HG03565 (cell line): ENCODE measurements at regions not wholly inside any gene's neighbourhood (a gene's known extent, or its start where the extent isn't known, plus 50 kb on each side); places are given as distances from the start of the nearest gene placed in this dataset.
"Not testable (repeated sequence)": the region's sequence is repeated elsewhere in the genome, so short reads cannot be mapped to it uniquely, and the experiment has no call there.

Experiments used
- ATAC-seq: cut with Tn5 transposase; IDR thresholded peaks from one replicate; pipeline ENCODE4 v1.9.1; 2021; ENCODE audit warnings: mild to moderate bottlenecking, moderate library complexity; ENCODE audit not compliant: unreplicated experiment

DNA sequence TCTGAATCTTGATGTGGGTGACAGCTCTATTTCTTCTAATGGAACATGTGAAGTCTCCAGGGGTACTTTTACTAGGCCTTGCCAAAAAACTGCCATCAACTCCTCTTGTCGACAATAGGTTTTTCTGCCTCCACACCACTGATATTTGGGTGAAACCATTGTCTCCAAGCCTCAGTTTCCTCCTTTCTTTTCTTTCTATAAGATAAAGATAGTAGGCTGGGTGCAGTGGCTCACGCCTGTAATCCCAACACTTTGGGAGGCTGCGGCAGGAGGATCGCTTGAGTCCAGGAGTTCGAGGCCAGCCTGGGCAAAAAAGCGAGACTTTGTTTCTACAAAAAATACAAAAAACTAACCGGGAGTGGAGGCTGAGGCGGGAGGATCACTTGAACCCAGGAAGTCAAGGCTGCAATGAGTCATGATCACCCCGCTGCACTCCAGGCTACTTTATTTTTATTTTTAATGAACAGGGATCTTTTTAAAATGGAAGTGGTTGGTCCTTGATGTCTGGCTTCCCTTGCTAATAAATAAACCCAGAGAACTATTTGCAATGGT, 159.9 kb upstream of the TNFAIP3 start:
- ATAC-seq: no peak

DNA sequence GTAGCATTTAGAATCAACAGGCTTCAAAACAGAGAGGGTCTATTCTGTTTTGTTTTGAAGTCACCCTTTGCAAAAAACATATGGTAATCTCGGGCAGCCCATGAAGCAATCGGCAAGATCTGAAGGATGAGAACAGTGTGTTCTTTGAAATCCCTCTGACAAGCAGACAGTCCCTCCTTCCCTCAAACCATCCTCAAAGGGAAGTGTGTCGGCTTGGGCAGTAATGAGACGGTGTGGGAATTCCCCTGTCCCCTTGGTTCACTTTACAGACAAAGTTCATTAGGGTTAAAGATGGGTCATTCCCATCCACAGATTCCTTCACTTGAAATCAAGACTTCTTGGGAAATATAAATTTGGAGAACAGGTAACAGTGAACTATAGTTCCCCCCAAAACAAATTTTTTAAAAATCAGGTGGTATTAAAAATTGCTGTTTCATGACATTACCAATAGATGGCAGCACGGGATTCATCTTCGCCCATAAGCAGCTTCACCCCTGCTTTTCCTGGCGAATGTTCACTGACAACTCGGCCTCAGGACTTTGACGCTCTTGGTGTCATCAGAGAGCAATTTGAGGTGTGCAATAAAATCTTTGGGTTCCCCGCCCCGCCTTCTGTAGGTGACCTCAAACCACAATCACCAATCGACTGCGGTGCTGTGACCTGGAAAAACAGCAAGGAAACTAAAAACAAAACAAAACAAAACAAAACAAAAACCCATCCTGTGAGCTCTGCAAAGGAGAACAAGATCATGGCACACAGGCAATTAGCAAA, 159.3 kb upstream of the TNFAIP3 start:
- peak; percentile 40 for ATAC-seq

GRCh38 chr6:137708481-137708880, 158.6 kb upstream of the TNFAIP3 start:
- ATAC-seq: no peak

GRCh38 chr6:137709424-137710236, 157.4 kb upstream of the TNFAIP3 start:
- no peak for ATAC-seq

DNA sequence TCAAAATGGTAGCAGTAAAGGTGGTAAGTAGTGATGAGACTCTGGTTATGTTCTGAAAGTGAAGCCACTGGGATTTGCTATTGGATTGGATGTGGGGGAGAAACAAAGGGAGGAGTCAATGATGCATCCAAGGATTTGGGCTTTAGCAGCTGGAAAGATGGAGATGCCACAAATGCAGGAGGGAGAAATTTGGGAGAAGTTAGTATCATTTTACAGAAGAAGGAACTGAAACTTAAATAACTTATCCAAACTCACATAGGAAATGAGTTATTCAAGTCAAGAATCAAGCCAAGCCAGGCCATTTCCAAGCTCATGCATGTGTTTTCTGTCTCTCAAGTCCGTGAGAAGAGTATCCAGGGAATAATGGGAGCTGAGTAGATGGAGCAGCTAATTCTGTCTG, 155.1 kb upstream of the TNFAIP3 start:
- no peak for ATAC-seq

GRCh38 chr6:137712587-137712986, 154.5 kb upstream of the TNFAIP3 start:
- ATAC-seq: no peak

DNA sequence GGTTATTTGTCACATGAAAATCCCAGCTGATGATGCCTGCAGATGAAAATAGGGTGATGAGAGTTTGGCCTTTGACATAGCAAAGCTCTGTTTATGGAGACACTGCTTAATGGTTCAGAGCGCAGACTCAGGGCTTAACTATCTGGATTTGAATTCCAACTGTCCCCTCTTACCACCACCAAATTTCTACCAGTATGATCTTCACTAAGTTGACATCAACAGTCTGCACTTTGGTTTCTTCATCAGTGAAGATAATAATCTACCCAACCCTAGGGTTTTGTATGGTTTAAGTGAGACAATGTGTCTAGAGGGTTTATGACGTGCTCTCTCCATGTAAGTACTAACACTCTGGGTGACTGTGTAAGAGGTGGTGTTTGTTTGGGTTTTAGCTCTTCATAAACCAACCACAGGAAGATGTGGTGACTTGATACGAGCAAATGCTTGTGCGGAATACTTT, 151.4 kb upstream of the TNFAIP3 start:
- ATAC-seq: no peak

GRCh38 chr6:137717074-137718073, 149.7 kb upstream of the TNFAIP3 start:
- no peak for ATAC-seq

DNA sequence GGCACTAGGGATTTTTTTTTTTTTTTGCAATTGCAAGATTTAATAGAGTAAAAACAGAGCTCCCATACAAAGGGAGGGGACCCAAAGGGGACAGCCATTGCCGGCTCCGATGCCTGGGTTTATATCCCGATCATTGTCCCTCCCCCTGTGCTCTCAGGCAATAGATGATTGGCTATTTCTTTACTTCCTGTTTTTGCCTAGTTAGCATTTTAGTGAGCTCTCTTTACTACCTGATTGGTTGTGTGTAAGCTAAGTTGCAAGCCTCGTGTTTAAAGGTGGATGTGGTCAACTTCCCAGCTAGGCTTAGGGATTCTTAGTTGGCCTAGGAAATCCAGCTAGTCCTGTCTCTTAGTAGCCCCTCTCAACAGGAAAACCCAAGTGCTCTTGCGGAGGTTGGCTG, 148.2 kb upstream of the TNFAIP3 start:
- not testable (repeated sequence) for ATAC-seq

- ATAC-seq: peak; percentile 57
These were observed 144.2 kb upstream of the TNFAIP3 start for GRCh38 chr6:137722749-137723272.

GRCh38 chr6:137723273-137724017, 143.6 kb upstream of the TNFAIP3 start:
- ATAC-seq: no peak

- ATAC-seq: no peak
These were observed 143.0 kb upstream of the TNFAIP3 start for GRCh38 chr6:137724018-137724403.

DNA sequence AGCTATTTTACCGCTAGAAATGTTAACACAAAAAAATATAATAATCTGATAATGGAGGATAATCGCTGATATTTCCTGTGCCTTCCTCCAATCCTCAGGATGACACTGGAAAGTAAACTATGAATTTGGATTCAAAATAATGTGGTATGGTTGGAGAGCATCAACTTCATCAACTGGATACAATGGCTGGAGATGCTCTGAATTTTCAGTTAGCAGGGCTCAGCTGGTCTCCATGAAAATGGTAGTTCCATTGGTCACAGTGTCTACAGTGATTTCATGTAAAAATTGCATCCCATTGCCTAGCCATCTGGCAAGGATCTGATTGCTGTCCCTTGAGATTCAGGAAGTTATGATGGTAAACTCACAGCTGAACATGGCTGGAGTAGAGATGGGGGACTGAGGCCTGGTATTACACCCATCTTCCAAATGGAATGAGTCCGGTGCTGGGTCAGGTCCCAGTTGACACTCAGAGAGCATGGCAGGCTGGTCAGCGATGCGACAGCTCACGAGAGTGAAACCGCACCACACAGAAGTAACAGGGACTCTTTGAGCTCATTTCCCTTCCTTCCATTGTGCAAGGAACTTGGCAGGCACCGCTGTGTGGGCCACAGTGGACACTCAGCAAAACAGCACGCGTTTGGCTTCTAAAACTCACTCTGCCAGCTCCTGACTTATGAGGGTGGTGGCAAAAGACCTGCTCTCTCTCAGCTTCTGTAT, 142.4 kb upstream of the TNFAIP3 start:
- no peak for ATAC-seq

- no peak for ATAC-seq
These were observed 141.1 kb upstream of the TNFAIP3 start for GRCh38 chr6:137725949-137726348.

DNA sequence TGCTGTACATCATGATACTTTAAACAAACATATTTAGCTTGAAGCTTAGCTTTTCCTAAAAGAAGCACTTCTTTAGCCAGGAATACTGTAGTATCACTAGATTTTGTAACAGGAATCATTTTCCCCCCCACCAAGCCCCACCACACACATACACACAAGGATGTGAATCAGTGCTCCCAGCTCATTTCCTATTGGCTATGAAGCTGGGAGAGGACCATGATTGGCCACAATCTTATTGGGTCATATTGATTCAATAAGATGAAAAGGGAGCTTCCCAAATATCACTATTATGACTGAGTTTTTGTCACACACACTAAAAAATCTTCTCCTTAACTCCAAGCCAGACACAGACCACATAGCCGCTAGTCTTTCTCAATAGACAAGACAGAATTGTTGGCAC, 140.5 kb upstream of the TNFAIP3 start:
- ATAC-seq: no peak

- no peak for ATAC-seq
These were observed 139.8 kb upstream of the TNFAIP3 start for GRCh38 chr6:137727216-137727765.

- no peak for ATAC-seq
These were observed 138.4 kb upstream of the TNFAIP3 start for GRCh38 chr6:137728386-137729349.
